ENCODE measurements at regions not wholly inside any gene's neighbourhood (a gene's known extent, or its start where the extent isn't known, plus 50 kb on each side); places are given as distances from the start of the nearest gene placed in this dataset.
"Not testable (repeated sequence)": the region's sequence is repeated elsewhere in the genome, so short reads cannot be mapped to it uniquely, and the experiment has no call there.

- DNase-seq: no peak
These were observed 1012.2 kb downstream of the PCDH19 start for GRCh38 chrX:99397879-99398278.

GRCh38 chrX:99394456-99394855 lies 1015.6 kb downstream of the PCDH19 start:
- DNase-seq: no peak

GRCh38 chrX:99384594-99385374 lies 1025.3 kb downstream of the PCDH19 start:
- DNase-seq: no peak

GRCh38 chrX:99383786-99384185 lies 1026.3 kb downstream of the PCDH19 start:
- DNase-seq: no peak

- no peak for DNase-seq
These were observed 1038.0 kb downstream of the PCDH19 start for GRCh38 chrX:99371976-99372595.

GRCh38 chrX:99353412-99353811 lies 1056.7 kb downstream of the PCDH19 start:
- no peak for DNase-seq

GRCh38 chrX:99348256-99348655 lies 1061.8 kb downstream of the PCDH19 start:
- DNase-seq: no peak

GRCh38 chrX:99308302-99308701 lies 1101.8 kb downstream of the PCDH19 start:
- no peak for DNase-seq

GRCh38 chrX:99305573-99305972 lies 1104.5 kb downstream of the PCDH19 start:
- DNase-seq: no peak

- peak; percentile 5 for DNase-seq
These were observed 1108.1 kb downstream of the PCDH19 start for GRCh38 chrX:99301990-99302389.

GRCh38 chrX:99271641-99272040 lies 1138.4 kb downstream of the PCDH19 start:
- DNase-seq: no peak

- DNase-seq: no peak
These were observed 1143.8 kb downstream of the PCDH19 start for GRCh38 chrX:99266255-99266654.

GRCh38 chrX:99248180-99248579 lies 1161.9 kb downstream of the PCDH19 start:
- no peak for DNase-seq

GRCh38 chrX:99242001-99242400 lies 1168.1 kb downstream of the PCDH19 start:
- DNase-seq: no peak

- DNase-seq: not testable (repeated sequence)
These were observed 1175.7 kb downstream of the PCDH19 start for GRCh38 chrX:99234384-99234783.

GRCh38 chrX:99192421-99192820 lies 1217.7 kb downstream of the PCDH19 start:
- no peak for DNase-seq

GRCh38 chrX:99184153-99184552 lies 1225.9 kb downstream of the PCDH19 start:
- DNase-seq: no peak

- DNase-seq: no peak
These were observed 1237.1 kb downstream of the PCDH19 start for GRCh38 chrX:99172958-99173357.

- DNase-seq: no peak
These were observed 1267.3 kb downstream of the PCDH19 start for GRCh38 chrX:99142745-99143144.

- DNase-seq: no peak
These were observed 1272.6 kb downstream of the PCDH19 start for GRCh38 chrX:99137488-99137887.

- DNase-seq: no peak
These were observed 1293.1 kb downstream of the PCDH19 start for GRCh38 chrX:99117011-99117410.

- no peak for DNase-seq
These were observed 1314.0 kb downstream of the PCDH19 start for GRCh38 chrX:99095965-99096635.

- no peak for DNase-seq
These were observed 1318.6 kb downstream of the PCDH19 start for GRCh38 chrX:99091459-99091858.

- DNase-seq: no peak
These were observed 1331.8 kb downstream of the PCDH19 start for GRCh38 chrX:99078301-99078700.

All from activated CD4-positive, alpha-beta T cell treated with anti-CD3 and anti-CD28 coated beads, Interleukin-2, amount 50 U/mL, for 16 hours (primary cell).